ENCODE measurements at regions not wholly inside any gene's neighbourhood (a gene's known extent, or its start where the extent isn't known, plus 50 kb on each side); places are given as distances from the start of the nearest gene placed in this dataset.

DNA sequence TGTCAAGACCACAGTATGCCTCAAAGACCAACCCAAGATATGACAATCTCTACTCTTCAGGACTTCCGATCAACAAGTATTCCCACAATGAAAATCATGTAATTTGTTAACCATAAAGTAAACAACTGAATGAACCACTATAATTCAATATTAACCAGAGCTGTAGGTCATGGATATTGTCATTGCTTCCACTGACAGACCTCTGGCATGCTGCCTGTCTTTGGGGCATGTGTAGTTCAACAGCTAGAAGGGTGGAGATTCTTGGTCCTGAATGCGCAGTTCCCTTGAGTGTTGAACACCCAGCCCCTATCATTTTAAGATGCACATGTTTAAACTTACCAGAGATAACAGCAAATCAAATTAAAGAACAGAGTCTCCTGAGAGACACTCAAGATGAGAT is 283.0 kb downstream of the CEMIP2 start:
- TF ChIP-seq CTCF (conservative IDR thresholded peaks at IDR 0.05): no peak
- no peak for TF ChIP-seq ZFX (IDR thresholded peaks at IDR 0.05)
